Fibroblast of mammary gland (primary cell): ENCODE measurements at regions not wholly inside any gene's neighbourhood (a gene's known extent, or its start where the extent isn't known, plus 50 kb on each side); places are given as distances from the start of the nearest gene placed in this dataset.

Experiments used
- DNase-seq: peaks from one replicate; pipeline ENCODE4 v3.0.0-alpha.2; 2010; ENCODE audit warnings: low read depth
- H3K4me3 ChIP-seq: 2 replicates; pipeline ENCODE4 v1.5.1; 2011; ENCODE audit warnings: low read depth, mild to moderate bottlenecking, low read length, moderate library complexity; ENCODE audit not compliant: control insufficient read depth
- CTCF ChIP-seq: conservative IDR thresholded peaks from 2 replicates; pipeline ENCODE4 v1.5.1; 2011; ENCODE audit warnings: low read depth, low read length, inconsistent platforms; ENCODE audit not compliant: control insufficient read depth, insufficient read depth

- DNase-seq = no peak
- no peak for TF ChIP-seq CTCF
- H3K4me3 ChIP-seq = no peak overlapping the region
These were observed 629.6 kb upstream of the MGMT start for GRCh38 chr10:128837478-128837877.

GRCh38 chr10:128839134-128839533, 627.9 kb upstream of the MGMT start:
- no peak overlapping the region for H3K4me3 ChIP-seq
- no peak for DNase-seq
- TF ChIP-seq CTCF = no peak

DNA sequence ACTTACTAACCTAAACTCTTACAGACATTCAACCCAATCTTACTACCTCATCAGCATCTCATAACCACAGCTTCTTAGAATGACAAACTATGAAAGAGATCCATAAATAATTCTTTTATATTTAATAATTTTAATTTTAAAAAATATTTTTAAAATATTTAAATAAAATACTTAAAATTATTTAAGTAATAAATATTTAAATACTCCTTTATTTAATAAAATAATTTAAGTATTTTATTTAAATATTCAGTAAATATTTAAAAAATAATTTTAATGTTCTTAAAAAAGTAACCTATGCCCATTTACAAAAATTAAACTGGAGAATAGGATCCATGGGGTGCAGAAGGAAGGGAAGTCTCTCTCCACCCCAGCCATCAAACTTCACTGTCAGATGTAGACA, 627.3 kb upstream of the MGMT start:
- no peak for TF ChIP-seq CTCF
- DNase-seq = no peak
- H3K4me3 ChIP-seq = no peak overlapping the region

- TF ChIP-seq CTCF = no peak
- peak; percentile 2 for DNase-seq
- H3K4me3 ChIP-seq = no peak overlapping the region
These were observed 623.1 kb upstream of the MGMT start for GRCh38 chr10:128843972-128844371.

GRCh38 chr10:128846927-128847326, 620.1 kb upstream of the MGMT start:
- DNase-seq = no peak
- no peak for TF ChIP-seq CTCF
- no peak overlapping the region for H3K4me3 ChIP-seq

DNA sequence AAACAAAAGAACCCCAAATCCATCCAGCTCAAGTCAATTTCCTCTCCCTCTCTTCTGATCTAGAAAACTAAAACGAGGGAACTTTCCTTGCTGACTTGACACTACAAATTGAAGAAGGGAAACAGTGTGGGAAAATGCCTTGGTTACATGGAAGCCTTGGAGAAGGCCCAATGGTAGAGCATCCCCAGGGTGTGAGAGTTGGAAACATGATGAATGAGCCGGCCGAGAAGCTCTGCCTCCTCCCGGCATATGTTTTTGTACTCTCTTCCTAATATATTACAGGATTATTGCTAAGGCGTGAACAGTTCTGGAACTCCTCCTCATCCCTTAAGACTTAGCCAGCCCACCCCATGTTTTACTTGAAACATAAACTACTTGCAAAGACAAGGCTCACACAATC, 618.2 kb upstream of the MGMT start:
- H3K4me3 ChIP-seq = no peak overlapping the region
- no peak for TF ChIP-seq CTCF
- DNase-seq = no peak

DNA sequence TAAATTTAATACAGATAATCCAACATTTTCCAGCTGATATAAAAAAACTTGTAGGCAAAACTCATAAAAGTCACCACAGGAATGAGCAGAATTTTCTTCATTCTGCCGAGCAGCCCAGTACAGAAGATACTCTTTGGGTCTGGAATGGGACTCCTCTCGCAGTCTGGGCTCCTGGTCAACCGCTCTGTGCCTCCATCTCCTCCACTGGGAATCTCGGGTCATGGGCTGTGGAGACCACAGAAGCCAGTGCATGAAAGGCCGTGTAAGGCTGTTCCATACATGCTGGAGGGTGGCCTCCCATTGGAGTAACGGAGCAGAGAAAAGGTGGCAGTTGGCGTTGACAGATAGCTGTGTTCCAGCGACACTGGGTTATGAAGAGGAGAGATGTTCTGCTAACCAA, 616.4 kb upstream of the MGMT start:
- TF ChIP-seq CTCF = no peak
- H3K4me3 ChIP-seq = no peak overlapping the region
- DNase-seq = no peak
